GM10266 (cell line): ENCODE measurements at regions not wholly inside any gene's neighbourhood (a gene's known extent, or its start where the extent isn't known, plus 50 kb on each side); places are given as distances from the start of the nearest gene placed in this dataset.

Source experiments
- DNase-seq: peaks from one replicate; pipeline ENCODE4 v3.0.0; 2012; ENCODE audit errors: extremely low spot score
- CTCF ChIP-seq: IDR thresholded peaks from 2 replicates; pipeline ENCODE4 v1.5.1; 2012; ENCODE audit warnings: mild to moderate bottlenecking, low read depth; ENCODE audit not compliant: control insufficient read depth, insufficient read depth; ENCODE audit errors: missing control alignments

- TF ChIP-seq CTCF, result no peak
- no peak for DNase-seq
Observed at GRCh38 chr5:32842813-32843530, 131.9 kb downstream of the NPR3 start.

- DNase-seq, result no peak
- no peak for TF ChIP-seq CTCF
Observed at GRCh38 chr5:32843531-32843895, 132.4 kb downstream of the NPR3 start.

- no peak for DNase-seq
- no peak for TF ChIP-seq CTCF
Observed at GRCh38 chr5:32845171-32845570, 134.1 kb downstream of the NPR3 start.

- TF ChIP-seq CTCF, result no peak
- DNase-seq, result no peak
Observed at GRCh38 chr5:32848120-32848519, 137.0 kb downstream of the NPR3 start.

GRCh38 chr5:32848681-32849080, 137.6 kb downstream of the NPR3 start:
- no peak for DNase-seq
- TF ChIP-seq CTCF, result no peak

GRCh38 chr5:32850817-32851496, 139.8 kb downstream of the NPR3 start:
- TF ChIP-seq CTCF, result no peak
- no peak for DNase-seq

GRCh38 chr5:32851559-32852173, 140.5 kb downstream of the NPR3 start:
- TF ChIP-seq CTCF, result no peak
- DNase-seq, result no peak
